ENCODE measurements at regions not wholly inside any gene's neighbourhood (a gene's known extent, or its start where the extent isn't known, plus 50 kb on each side); places are given as distances from the start of the nearest gene placed in this dataset.

DNA sequence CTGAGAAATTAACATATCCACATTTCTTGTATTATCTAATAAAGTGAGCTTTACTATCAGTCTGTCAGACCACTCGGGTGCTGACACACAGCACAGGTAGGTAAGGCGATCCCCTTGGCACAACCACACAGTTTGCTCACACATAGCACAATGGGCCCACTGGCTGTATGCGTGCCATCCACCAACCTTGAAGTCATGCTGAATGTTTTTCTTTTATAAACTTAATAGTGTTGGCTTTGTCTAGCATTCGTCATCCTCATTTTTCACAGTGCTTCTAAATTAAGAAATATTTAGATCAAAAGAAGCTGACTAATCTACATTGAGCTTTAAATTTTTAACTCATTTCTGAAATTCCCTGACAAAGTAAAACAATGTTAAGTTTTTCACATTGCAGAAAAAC, 50.0 kb upstream of the PAPOLG start:
- TF ChIP-seq TCF12 (IDR thresholded peaks at IDR 0.05; ENCODE audit: low read depth): no peak
- no peak for TF ChIP-seq RAD21 (IDR thresholded peaks at IDR 0.05; ENCODE audit: low read depth)
- no peak for TF ChIP-seq USF1 (IDR thresholded peaks at IDR 0.05)
- TF ChIP-seq MAX (IDR thresholded peaks at IDR 0.05): no peak
- TF ChIP-seq, protein P1, sequence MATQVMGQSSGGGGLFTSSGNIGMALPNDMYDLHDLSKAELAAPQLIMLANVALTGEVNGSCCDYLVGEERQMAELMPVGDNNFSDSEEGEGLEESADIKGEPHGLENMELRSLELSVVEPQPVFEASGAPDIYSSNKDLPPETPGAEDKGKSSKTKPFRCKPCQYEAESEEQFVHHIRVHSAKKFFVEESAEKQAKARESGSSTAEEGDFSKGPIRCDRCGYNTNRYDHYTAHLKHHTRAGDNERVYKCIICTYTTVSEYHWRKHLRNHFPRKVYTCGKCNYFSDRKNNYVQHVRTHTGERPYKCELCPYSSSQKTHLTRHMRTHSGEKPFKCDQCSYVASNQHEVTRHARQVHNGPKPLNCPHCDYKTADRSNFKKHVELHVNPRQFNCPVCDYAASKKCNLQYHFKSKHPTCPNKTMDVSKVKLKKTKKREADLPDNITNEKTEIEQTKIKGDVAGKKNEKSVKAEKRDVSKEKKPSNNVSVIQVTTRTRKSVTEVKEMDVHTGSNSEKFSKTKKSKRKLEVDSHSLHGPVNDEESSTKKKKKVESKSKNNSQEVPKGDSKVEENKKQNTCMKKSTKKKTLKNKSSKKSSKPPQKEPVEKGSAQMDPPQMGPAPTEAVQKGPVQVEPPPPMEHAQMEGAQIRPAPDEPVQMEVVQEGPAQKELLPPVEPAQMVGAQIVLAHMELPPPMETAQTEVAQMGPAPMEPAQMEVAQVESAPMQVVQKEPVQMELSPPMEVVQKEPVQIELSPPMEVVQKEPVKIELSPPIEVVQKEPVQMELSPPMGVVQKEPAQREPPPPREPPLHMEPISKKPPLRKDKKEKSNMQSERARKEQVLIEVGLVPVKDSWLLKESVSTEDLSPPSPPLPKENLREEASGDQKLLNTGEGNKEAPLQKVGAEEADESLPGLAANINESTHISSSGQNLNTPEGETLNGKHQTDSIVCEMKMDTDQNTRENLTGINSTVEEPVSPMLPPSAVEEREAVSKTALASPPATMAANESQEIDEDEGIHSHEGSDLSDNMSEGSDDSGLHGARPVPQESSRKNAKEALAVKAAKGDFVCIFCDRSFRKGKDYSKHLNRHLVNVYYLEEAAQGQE (IDR thresholded peaks at IDR 0.05; ENCODE audit: low read depth): no peak
- TF ChIP-seq TAF1 (IDR thresholded peaks at IDR 0.05; ENCODE audit: low read depth): no peak
- TF ChIP-seq NFIC (IDR thresholded peaks at IDR 0.05): no peak
- TF ChIP-seq EP300 (IDR thresholded peaks at IDR 0.05; ENCODE audit: borderline replicate concordance): no peak
- TF ChIP-seq CREB1 (IDR thresholded peaks at IDR 0.05; ENCODE audit: low read depth): no peak
- TF ChIP-seq FOXM1 (IDR thresholded peaks at IDR 0.05; ENCODE audit: borderline replicate concordance, low read depth): no peak
- no peak for TF ChIP-seq TEAD4 (IDR thresholded peaks at IDR 0.05)
- no peak for TF ChIP-seq EGR1 (IDR thresholded peaks at IDR 0.05)
- no peak for TF ChIP-seq YY1 (IDR thresholded peaks at IDR 0.05; ENCODE audit: low read depth)
